Smooth muscle cell of the brain vasculature (primary cell): ENCODE measurements at regions not wholly inside any gene's neighbourhood (a gene's known extent, or its start where the extent isn't known, plus 50 kb on each side); places are given as distances from the start of the nearest gene placed in this dataset.

Experiments used
- DNase-seq: peaks from one replicate; pipeline ENCODE4 v3.0.0-alpha.2; 2012; ENCODE audit warnings: low read depth, low spot score

DNA sequence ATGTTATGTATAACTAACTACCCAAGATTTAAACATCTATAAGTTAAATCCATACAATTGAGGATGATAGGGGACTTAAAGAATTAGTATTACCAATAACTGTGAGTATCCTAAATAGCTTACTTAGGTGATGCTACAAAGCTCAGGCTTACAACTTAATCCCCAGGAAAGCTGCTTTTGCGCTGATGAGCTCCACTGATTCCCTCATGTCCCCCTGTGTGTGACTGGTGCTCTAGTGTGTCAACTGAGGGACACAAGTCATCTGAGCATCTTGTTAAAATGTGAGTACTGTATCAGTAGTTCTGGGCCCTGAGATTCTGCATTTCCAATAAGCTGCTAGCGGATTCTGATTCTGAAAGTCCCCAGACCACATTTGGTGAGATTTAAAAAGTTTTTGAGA, 1458.8 kb downstream of the MRPL39 start:
- no peak for DNase-seq

DNA sequence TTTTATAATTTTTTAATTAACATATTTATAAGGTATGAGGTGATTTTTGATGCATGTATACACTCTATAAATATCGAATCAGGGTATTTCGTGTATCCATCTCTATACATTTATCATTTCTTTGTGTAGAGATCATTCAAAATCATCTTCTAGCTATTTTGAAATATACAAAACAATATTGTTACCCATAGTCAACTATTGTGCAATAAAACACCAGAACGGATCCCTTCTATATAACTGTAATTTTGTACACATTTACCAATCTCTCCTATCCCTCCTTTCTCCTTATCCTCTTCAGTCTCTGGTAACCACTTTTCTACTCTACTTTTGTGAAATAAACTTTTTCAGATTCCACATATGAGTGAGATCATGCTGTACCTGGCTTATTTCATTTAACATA, 1459.6 kb downstream of the MRPL39 start:
- no peak for DNase-seq

DNA sequence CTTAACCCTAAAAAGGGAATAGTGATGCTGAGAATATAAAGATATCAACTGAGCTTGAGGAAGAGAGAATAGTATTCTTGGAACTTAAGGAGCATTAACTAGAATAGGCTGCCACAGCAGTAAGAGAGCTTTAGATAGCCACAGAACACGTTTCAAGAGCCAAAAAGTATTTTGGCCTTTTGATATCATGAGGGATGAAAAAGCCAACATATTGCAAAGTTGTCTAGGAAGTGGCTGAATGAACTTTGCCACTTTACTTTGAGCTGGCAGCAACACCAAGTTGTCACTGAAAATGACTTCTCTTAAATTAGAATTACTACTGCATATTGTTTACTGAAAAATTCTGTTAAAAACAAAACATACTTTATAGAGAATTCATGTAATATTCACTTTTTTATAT, 1476.2 kb downstream of the MRPL39 start:
- DNase-seq, result no peak

DNA sequence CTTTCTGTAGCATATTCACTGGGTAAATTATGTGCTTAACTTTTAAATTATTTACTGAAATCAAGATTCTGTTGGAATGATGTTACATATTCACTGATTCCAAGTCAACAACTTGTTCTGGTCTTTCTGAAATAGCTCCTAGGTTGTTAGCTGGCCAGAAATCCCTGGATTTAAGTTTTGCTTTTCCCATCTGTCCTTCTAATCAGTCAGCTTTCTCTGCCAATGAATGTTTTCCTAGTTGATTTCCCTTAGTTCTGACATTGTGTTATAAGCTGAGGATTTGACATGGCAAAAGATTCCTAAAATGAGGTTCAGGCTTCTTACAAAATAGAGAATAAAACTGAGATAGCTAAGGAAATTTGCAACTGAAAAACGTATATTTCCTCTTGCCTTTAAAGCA, 1479.6 kb downstream of the MRPL39 start:
- no peak for DNase-seq

- DNase-seq, result no peak
These were observed 1483.5 kb downstream of the MRPL39 start for GRCh38 chr21:24123785-24124184.

- DNase-seq, result no peak
These were observed 1488.4 kb downstream of the MRPL39 start for GRCh38 chr21:24118738-24119459.

- DNase-seq, result no peak
These were observed 1492.1 kb downstream of the MRPL39 start for GRCh38 chr21:24115141-24115540.

DNA sequence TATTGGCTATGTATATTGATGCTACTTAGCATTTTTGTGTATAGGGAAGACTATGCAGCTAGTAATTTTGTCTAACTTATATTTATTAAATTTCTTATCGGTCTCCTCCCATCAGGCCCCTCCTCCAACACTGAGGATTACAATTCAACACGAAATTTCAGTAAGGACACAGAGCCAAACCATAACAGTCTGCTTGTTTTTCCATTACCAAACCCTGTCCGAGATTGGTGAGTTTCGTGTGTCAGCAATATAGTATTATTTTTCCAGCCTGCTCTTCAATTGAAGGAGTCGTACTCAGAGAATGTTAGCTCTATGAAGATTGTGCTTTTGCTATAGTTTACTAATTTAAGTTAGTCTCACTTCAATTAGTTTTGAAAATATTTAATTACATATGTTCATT, 1495.3 kb downstream of the MRPL39 start:
- DNase-seq, result no peak

DNA sequence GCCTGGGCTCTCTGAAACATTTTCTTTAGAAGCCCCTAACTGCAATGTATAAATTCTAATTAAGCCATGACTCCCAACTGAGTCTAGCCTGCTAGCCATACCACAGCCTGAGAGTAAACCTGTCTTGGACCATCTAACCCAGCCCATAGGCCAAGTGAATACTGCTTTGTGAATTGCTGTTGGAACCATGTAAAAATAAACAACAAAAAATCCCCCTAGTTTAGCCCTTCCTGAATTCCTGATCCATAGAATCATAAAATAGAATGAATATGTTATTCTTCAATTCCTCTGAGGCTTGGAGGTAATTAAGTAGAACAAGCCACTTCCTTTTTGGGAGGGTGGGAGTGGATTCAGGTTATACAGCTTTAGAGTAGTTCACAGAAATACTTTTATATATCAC, 1496.4 kb downstream of the MRPL39 start:
- no peak for DNase-seq

DNA sequence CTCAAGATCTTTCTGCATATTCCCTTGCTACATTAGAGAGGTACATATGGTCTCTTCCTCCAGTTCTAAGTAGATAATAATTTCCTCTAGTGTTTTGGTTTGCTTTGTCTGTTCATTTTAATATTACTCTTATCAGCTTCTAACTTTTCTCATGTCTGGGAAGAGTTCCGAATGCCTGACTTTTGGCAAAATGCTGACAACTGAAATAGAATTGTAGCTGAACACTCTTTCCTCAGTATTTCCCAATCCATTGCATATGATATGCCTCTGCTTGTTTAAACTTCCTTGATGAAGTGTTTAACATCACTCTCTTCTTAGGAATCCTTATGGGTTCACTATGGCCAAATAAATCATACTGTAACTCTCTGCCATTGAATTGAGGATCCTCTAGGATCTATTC, 1510.1 kb downstream of the MRPL39 start:
- DNase-seq, result no peak

DNA sequence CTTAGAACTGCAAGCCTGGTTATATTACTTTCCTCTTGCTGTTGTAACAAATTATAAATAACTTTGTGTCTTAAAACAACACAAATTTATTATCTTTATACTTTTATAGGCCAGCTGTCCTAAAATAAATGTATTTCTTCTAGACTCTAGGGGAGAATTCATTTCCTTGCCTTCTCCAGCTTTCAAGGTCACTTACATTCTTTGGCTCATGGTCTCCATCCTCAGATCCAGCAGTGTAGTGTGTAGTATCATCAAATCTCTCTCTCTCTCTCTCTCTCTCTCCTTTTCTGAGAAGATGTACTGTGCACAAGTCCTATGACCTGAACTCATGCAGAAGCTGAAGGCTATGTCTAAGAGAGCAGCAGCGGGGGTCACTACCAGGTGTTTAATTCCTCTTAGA, 1510.6 kb downstream of the MRPL39 start:
- no peak for DNase-seq

GRCh38 chr21:24093032-24093431, 1514.2 kb downstream of the MRPL39 start:
- no peak for DNase-seq

- DNase-seq, result no peak
These were observed 1531.1 kb downstream of the MRPL39 start for GRCh38 chr21:24076179-24076578.

GRCh38 chr21:24055696-24056095, 1551.6 kb downstream of the MRPL39 start:
- no peak for DNase-seq

DNA sequence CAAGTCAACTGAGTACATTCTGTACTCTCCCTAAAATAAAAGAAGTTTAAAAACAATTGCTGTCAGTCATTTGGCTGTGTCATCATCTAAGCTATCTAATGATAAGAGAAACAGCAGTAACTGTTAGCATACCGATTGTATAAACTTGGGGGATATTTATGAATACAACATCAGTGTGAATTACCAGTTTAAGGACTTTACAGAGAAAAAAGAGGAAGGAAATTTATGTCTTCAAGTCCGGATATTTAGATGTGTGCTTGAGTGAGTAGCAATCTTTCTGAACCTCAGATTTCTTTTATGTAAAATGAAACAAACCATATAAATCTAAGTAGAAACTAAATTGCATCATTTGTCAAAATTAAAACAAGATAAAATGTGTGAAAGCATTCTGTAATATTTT, 1557.0 kb downstream of the MRPL39 start:
- no peak for DNase-seq

DNA sequence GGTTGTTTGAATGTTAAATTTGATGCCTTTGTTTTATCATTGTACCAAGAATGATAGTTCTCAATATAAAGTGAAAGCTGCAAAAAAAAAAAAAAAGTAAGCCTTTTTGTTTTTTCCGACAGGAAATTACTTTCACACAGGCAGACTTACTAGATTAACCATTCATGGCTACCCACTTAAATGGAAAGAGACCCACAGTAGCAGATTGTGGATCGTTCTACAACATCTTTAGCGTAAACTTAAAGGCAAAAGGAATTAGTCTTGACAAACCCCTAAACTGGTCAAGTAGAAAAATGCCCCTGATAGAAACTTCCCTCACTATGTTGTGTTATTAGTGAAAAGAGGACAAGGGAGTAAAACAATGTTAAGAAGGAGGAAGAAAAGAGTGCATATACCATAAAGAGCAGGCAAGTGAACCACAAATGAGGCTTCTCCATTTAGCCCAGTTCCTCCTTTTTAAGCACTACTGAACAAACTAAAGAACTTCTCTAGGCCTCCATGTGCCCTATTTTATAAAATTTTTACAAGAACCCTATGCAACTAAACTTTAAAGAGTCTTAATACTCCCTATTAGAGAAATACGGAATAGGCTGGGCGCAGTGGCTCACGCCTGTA, 1560.3 kb downstream of the MRPL39 start:
- no peak for DNase-seq

DNA sequence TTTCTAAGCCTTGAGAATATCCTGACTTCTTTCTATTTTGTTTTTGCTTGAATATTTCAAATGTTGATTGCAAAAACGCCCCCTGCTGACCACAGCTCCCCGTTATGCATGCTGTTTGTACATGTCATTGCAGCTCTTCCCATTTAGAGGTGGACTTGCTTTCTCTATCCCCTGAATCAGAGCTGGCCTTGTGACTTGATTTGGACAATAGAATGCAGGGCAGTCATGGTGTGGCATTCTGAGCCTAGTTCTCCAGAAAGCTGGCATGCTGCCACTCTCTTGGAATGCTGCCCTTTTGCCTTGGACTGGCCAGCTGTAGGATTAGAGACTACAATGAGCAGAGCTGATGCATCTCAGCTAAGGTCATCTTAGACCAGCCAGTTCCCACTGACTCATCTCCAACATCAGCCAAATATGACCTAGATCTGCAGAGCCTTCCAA, 1561.5 kb downstream of the MRPL39 start:
- peak; percentile 10 for DNase-seq

GRCh38 chr21:24045373-24045772, 1561.9 kb downstream of the MRPL39 start:
- DNase-seq, result no peak

- no peak for DNase-seq
These were observed 1564.6 kb downstream of the MRPL39 start for GRCh38 chr21:24042687-24043086.

- DNase-seq, result no peak
These were observed 1574.5 kb downstream of the MRPL39 start for GRCh38 chr21:24032709-24033232.

GRCh38 chr21:24027396-24027795, 1579.9 kb downstream of the MRPL39 start:
- no peak for DNase-seq

DNA sequence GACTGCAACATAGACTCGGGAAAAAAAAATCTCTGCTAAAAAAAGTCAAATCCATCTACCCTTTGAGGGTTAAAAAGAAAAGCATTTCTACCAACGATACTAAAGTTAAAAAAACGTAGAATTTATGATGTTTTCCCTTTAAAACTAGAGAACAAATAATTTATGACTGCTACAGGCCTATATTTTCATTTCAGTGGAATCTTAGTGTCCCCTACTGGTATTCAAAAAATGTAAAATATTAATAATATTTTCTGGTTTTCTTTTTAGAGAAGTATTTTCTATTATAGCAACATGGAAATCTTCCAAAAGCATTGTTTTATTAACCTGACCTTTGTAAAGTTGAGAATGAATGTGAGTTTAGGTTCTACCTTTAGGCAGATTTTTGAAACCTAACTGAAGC, 1582.2 kb downstream of the MRPL39 start:
- DNase-seq, result no peak

DNA sequence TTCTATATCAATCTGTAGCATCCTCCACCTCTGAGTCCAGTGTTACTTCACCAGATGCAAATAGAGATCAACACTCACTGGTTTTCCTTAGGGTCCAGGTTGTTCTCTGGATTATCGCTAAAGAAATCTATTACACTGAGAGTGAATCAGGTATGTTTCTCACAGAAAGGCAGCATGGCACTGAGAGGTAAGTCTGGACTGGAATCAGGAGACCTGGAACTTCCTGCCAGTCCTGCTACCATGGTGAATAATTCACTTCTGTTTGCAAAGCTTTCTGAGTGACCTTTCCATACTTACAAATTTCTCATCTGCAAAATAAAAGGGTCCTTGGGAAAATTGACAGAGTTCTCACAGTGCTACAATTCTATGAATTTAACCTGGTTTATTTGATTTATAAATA, 1583.3 kb downstream of the MRPL39 start:
- no peak for DNase-seq
